ENCODE measurements at regions not wholly inside any gene's neighbourhood (a gene's known extent, or its start where the extent isn't known, plus 50 kb on each side); places are given as distances from the start of the nearest gene placed in this dataset.

GRCh38 chr1:20411196-20411980 lies 74.6 kb downstream of the CAMK2N1 start:
- TF ChIP-seq CTCF (conservative IDR thresholded peaks at IDR 0.05; ENCODE audit: low read length) (no peak), EZH2phosphoT487 (IDR thresholded peaks at IDR 0.05; ENCODE audit: borderline replicate concordance) (no peak)

Measured in Loucy (cell line).